MCF 10A (cell line): ENCODE measurements at regions not wholly inside any gene's neighbourhood (a gene's known extent, or its start where the extent isn't known, plus 50 kb on each side); places are given as distances from the start of the nearest gene placed in this dataset.

Experiments
- BruUV-seq: library from RNA; stranded (reverse); fragments of 400-500 nt; replicated peaks from 2 replicates; lab custom pipeline; 2021; lab: Mats Ljungman, UMichigan
- CTCF ChIA-PET: fragments of 300-600 bp; sonication (Branson Sonifier 250); formaldehyde crosslinking; extraction: SDS; loops from one replicate; lab custom pipeline; 2021; ENCODE audit warnings: antibody characterized with exemption, inconsistent platforms; lab: Yijun Ruan, JAX
- POLR2A ChIA-PET: fragments of 300-600, 350-650 bp; sonication (Branson Sonifier 250); formaldehyde crosslinking; extraction: SDS; loops from one replicate; lab custom pipeline; 2020; ENCODE audit warnings: antibody characterized with exemption, inconsistent platforms; lab: Yijun Ruan, JAX
- DNase-seq: peaks from one replicate; pipeline ENCODE4 v3.0.0-alpha.2; 2018; ENCODE audit not compliant: unreplicated experiment
- H3K27ac Mint-ChIP-seq: one replicate; pipeline ENCODE4 v1.8.0; 2022; ENCODE audit warnings: mild to moderate bottlenecking, low read depth, mixed read lengths; ENCODE audit not compliant: unreplicated experiment
- H3K27me3 Mint-ChIP-seq: one replicate; pipeline ENCODE4 v1.8.0; 2022; ENCODE audit warnings: mixed read lengths; ENCODE audit not compliant: insufficient read depth, unreplicated experiment
- H3K36me3 Mint-ChIP-seq: one replicate; pipeline ENCODE4 v1.8.0; 2022; ENCODE audit warnings: mild to moderate bottlenecking, moderate library complexity, mixed read lengths; ENCODE audit not compliant: insufficient read depth, unreplicated experiment
- H3K4me1 Mint-ChIP-seq: one replicate; pipeline ENCODE4 v1.8.0; 2022; ENCODE audit warnings: mixed read lengths; ENCODE audit not compliant: insufficient read depth, unreplicated experiment
- H3K4me3 Mint-ChIP-seq: one replicate; pipeline ENCODE4 v1.8.0; 2022; ENCODE audit warnings: mild to moderate bottlenecking, moderate library complexity, mixed read lengths; ENCODE audit not compliant: unreplicated experiment
- H3K9me3 Mint-ChIP-seq: one replicate; pipeline ENCODE4 v1.8.0; 2022; ENCODE audit warnings: mixed read lengths; ENCODE audit not compliant: unreplicated experiment
- CTCF ChIP-seq: fragments of 200-600 bp; IDR thresholded peaks from one replicate; pipeline ENCODE4 v1.8.0; 2022; ENCODE audit warnings: antibody characterized with exemption, mild to moderate bottlenecking; ENCODE audit not compliant: unreplicated experiment
- intact Hi-C: fragments of 100-400 bp; cut with micrococcal nuclease; formaldehyde crosslinking; loops from 2 replicates; pipeline ENCODE4 v1.14.1; 2022

DNA sequence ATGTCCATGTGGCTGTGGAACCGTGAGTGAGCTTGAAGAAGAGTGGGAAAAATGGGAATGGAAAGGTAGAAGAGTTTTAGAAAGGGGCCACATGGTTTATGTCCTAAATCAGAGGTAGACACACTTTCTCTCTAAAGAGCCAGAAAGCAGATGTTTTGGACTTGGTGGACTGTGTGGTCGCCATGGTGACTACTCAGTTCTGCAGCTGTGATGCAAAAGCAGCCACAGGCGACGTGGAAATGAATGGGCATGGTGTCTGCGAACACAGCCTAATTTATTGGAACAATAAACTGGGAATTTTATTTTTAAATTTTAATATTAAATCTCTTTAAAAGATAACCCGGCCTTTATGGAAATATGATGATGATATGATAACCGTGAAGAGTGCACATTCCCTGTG is 386.0 kb upstream of the FAT1 start:
- BruUV-seq = no TSS peak
- H3K27me3 Mint-ChIP-seq = no peaks in the 10 kb centered on the region
- DNase-seq = no peak
- no peaks in the 10 kb centered on the region for H3K36me3 Mint-ChIP-seq
- H3K27ac Mint-ChIP-seq = no peak overlapping the region
- no peak for TF ChIP-seq CTCF
- POLR2A ChIA-PET = interaction anchor here (0.6 kb wide), 1 partner anchor 306 kb away, joined by 3 read pairs; no protein-coding TSS in a partner anchor
- H3K9me3 Mint-ChIP-seq = no peaks in the 10 kb centered on the region
- H3K4me1 Mint-ChIP-seq = no peaks in the 10 kb centered on the region
- intact Hi-C loops = no loop called here
- no peak overlapping the region for H3K4me3 Mint-ChIP-seq
- CTCF ChIA-PET = interaction anchor here (0.6 to 1.0 kb wide), 3 partner anchors 40 to 384 kb away, joined by 3 to 4 read pairs (median 3); no protein-coding TSS in a partner anchor

DNA sequence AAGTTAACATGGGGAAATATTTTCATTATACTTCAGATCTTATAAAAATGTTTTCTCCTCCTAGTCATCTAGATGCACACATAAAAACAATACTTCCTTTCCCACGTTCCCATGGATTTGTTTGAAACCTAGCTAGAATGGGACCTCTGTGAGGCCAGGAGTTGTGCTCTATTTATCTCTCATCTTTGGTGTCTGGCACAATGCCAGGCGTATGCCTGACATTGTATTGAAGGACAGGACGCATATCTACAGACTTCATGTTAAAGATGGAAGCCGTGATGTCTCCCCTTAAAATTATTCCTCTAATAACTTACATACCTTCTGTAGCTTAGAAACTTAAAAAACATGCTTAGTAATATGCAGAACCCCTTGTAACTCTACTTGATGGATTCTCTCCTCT is 394.5 kb upstream of the FAT1 start:
- no peak for DNase-seq
- no TSS peak for BruUV-seq
- H3K27me3 Mint-ChIP-seq = no peaks in the 10 kb centered on the region
- no peak for TF ChIP-seq CTCF
- intact Hi-C loops = no loop called here
- H3K27ac Mint-ChIP-seq = no peak overlapping the region
- no peaks in the 10 kb centered on the region for H3K4me1 Mint-ChIP-seq
- POLR2A ChIA-PET = no interaction called here
- no peak overlapping the region for H3K4me3 Mint-ChIP-seq
- no peaks in the 10 kb centered on the region for H3K36me3 Mint-ChIP-seq
- CTCF ChIA-PET = no interaction called here
- no peaks in the 10 kb centered on the region for H3K9me3 Mint-ChIP-seq

DNA sequence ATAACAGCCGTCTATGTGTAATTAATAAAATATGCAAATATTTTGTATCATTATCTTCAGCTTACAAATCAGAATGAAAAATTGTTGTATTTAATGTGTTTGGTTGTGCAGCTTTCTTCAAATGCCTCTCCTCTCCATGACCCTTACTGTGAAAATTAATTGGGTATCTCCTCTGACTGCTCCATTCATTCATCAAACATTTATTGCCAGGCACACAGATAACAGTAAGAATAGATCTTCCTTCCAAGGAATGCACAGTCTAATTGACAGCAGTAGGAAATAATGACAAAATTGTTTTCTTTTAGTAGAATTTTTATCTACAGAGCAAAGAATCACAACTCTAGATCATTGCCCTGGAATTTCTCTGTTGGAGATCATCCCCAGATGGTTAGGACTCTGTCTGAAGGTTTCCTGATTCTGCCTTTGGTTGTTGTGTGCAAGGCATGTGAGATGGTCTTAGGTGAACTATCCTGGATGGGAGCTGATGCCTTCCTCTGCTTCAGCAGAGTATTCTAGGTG is 395.0 kb upstream of the FAT1 start:
- Mint-ChIP-seq H3K9me3 (no peaks in the 10 kb centered on the region), H3K36me3 (no peaks in the 10 kb centered on the region), H3K27me3 (no peaks in the 10 kb centered on the region), H3K4me3 (no peak overlapping the region), H3K27ac (no peak overlapping the region), H3K4me1 (no peaks in the 10 kb centered on the region)
- no peak for TF ChIP-seq CTCF
- POLR2A ChIA-PET = no interaction called here
- CTCF ChIA-PET = no interaction called here
- DNase-seq = no peak
- no TSS peak for BruUV-seq
- intact Hi-C loops = no loop called here

GRCh38 chr4:187124331-187124730 is 400.7 kb upstream of the FAT1 start:
- BruUV-seq = no TSS peak
- no peak overlapping the region for H3K27ac Mint-ChIP-seq
- CTCF ChIA-PET = interaction anchor here (0.7 to 0.9 kb wide), 2 partner anchors 8 to 828 kb away, joined by 3 read pairs; no protein-coding TSS in a partner anchor

More at GRCh38 chr4:187124331-187124730, 400.7 kb upstream of the FAT1 start:
- no peak for DNase-seq
- intact Hi-C loops = no loop called here
- Mint-ChIP-seq H3K36me3 (no peaks in the 10 kb centered on the region), H3K9me3 (no peaks in the 10 kb centered on the region), H3K4me3 (no peak overlapping the region), H3K4me1 (peaks cover 14% of the 10 kb centered on the region), H3K27me3 (no peaks in the 10 kb centered on the region)
- POLR2A ChIA-PET = interaction anchor here (0.6 kb wide), 1 partner anchor 398 kb away, joined by 3 read pairs; no protein-coding TSS in a partner anchor
- no peak for TF ChIP-seq CTCF
